Kasumi-1 (cell line): ENCODE measurements at regions not wholly inside any gene's neighbourhood (a gene's known extent, or its start where the extent isn't known, plus 50 kb on each side); places are given as distances from the start of the nearest gene placed in this dataset.

ENCODE experiments used
- DNase-seq, 2 experiments: peaks; one replicate each; lab custom pipeline; 2025; lab: John Stamatoyannopoulos, UW

DNA sequence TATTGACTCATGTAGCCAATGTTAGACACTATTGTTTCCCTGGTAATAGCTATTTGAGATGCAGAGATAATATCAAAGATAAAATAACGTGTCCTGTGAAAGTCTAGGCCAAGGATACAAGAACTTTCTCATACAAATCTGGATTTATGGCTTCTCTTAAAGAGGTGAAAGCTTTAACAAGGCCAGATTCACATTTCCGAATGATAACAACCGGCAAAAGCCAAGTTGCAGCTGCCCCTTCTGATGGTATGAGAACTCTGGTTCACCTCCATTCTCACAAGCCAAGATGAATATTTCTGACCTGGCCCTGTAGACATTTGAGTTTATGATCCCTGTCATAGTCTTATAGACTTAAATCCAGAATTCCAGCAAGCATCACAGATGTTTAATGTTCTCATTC lies 230.4 kb upstream of the ZC3H12C start:
- DNase-seq, result no peak

DNA sequence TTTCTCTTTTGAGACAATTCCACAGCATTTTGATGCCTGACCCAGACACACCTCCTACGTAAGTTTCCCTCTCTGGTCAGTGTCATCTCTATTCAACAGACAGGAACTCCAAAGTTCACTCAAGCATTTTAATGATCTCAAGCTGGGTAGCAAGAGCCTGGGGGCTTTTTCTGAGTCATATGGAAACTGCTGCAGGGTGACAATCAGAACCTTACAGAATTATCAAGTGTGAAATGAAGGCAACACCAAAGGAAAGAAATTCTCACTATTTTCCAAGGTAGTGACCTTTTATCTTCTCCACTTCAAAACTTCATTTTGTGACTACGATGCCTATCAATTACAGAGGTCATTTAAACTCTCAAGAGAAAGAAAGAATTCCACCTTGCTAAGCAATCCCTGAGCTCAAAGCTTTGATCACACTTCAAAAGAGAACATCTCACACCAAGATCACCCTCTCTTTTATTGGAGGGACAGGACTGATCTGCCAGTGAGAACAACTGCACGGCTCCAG lies 229.0 kb upstream of the ZC3H12C start:
- DNase-seq, result no peak

DNA sequence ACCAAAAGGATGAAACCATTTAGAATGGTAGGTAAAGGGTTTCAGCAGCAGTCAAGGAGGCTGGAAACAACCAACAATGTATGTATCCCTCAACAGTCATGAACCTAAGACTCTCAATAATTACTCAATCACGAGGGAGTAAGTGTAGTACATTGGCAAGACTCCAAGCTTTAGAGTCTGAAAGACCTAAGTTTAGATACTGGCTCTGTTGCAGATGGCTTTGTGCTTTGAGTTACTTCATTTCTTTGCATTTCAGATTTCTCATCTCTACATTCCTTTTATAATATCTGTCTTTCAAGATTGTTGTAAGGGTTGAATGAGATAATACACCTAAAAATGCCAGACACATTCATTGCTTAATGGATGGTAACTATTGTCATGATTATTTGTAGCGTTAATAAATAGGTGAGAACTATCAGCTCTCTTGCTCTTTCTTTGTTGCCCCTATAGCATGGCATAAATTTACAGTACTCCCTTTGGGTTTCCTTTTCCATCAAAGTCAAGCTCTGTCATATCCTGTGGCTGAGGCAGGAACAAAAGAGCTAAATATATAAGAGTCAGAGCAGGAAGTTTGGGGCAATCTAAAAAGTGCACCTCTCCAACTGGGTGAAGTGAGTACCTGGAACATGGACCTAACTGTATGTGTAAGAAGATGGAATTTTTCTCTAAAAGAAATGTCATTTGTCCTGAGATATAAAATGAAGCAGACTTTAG lies 228.2 kb upstream of the ZC3H12C start:
- peak in 1 of 2 experiments; percentile 24 for DNase-seq

DNA sequence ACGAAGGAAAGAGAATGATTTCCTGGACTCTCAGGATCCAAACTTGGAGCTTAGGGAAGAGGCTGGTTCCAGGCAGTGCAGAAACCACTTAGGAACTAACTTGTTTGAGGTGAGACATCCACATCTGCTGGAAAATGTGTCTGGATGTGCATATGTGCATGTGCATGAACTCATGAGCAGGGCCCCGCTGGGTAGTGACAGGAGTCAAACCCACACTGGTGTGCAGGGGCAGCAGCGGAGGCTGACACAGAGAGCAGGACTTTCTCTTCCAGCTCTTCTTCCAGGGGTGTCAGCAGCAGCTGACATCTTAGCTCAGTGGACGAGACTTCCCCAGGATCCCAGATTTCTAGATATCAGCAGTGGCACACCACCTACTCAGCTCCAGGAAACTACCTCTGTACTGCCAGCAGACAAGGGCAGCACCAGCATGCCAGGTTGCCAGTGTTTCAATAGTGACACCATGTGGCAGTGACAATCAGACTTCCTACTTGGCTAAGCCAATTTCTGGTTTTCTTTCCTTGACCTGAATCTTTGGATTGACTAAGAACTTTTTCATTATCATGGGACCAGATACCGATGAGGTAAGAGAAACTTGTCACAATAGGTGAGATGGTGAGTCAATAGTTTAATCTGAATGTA lies 227.5 kb upstream of the ZC3H12C start:
- peak; percentile 1 to 11 for DNase-seq

DNA sequence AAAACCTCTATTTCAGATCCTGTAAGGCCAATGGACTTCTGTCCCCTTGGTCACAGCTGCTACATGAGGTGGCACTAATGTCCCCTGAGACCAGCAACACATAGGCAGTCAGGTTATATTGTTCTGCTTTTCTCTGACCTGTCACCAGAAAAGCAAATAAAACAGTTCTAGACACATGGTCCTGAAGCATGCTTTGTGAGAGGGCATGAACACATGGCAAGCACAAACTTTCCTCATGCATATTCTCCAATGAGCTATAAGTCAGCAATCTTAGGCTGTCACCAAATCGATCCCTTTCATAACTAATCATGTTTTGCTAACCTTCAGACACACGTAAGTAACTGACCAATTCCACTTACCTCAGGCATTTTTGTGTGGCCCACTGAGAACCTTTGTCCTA lies 225.4 kb upstream of the ZC3H12C start:
- no peak for DNase-seq

DNA sequence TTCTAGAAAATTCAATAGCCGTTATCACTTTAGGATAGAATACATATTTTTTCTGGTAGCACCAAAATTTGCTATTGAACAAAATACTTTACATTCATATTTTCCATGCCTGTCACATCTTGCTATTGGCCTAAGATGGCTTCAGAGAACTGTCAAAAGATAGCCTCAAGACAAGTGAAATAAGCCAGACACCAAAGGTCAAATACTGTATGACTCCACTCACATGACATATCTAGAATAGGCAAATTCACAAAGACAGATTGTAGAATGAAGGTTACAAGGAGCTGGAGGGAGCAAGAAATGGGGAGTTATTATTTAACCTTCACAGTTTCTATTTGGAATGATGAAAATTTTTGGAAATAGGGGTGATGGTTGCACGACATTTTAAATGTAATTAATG lies 223.7 kb upstream of the ZC3H12C start:
- DNase-seq, result no peak

DNA sequence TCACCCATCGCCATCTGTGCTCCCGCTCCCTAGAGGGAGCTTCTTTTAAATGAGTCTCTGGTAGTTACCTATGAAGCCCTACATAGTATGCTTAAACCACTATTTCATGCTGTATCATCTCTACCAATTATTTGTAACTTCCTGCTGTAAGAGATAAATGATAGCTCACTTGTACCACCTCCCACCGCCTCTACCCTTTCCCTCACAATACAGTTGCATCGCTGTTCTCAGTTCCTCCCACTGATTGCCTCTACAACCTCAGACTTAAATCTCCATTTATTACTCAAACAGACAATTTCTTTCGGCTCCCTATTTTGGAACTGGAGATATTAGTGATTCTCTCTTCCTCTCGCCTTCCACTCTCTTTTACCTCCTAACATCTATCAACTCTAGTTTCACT lies 222.9 kb upstream of the ZC3H12C start:
- DNase-seq, result no peak

DNA sequence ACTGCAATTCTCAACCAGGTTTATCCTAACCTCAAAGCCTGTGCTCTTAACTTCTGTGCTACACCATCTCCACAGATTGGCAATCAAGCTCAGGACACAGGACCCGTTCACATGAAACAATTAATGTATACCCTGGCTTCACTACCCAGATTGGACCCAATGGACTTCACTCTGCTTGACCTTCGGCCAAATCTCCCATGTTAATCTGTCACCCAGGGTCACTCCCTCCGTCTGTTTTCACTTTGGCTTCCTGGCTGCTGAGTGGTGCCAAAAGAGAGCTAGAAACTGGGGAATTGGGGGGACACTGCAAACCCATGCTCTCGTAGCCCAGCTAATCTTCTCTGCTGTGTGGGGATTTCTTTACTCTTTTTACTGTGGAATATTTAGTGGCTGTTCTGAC lies 216.1 kb upstream of the ZC3H12C start:
- no peak for DNase-seq

DNA sequence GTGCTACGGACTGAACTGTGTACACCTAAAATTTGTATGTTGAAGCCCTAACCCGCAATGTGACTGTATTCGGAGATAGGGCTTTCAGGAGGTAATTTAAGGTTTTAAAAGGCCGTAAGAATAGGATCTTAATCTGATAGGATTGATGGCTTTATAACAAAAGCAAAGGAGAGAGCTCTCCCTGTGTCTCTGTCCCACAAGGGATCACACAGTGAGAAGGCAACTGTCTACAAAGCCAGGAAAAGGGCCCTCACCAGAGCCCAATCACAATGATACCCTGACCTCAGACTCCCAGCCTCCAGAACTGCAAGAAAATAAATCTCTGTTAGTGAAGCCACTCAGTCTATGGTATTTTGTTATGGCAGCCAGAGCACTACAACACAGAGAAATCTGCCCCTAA lies 208.7 kb upstream of the ZC3H12C start:
- no peak for DNase-seq

DNA sequence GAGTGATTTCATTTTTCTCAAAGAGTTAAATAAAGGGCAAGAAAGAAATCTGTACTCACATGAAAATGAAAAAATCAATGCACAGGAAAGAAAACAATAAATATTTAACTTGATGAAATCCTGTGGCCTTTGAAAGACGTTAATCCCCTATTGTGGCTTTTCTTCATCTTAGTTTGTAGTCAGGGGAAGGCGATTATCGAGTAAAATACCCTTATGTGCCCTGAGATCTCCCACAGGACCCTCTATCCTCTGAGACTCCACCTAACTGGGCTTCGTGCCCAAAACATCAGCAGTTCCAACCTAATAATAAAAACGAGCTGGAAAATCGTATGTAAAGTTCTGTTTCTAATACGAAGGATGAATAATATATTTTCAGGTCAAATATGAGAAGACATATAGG lies 208.2 kb upstream of the ZC3H12C start:
- DNase-seq, result no peak

DNA sequence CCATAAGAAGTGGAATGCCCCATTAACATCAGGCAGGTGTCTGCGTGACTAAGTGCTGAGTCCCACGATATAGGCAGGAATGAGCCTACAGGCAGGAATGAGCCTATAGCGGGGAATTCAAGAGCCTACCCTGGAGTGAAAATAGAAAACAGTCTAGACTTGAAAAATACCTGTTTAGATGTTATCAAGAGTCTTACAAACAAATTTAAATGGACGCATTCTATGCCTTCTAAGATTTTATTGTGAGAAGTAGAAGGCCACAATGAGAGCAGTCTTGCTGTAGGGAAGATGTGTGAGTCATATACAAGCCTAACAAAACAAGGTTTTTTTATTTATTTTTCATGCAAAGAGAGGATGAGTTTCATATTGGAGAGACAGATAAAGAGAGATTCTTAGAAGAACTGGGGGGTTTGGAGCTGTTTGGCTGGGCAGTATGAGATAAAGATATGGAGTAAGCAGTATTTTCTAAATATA lies 200.8 kb upstream of the ZC3H12C start:
- DNase-seq, result no peak

DNA sequence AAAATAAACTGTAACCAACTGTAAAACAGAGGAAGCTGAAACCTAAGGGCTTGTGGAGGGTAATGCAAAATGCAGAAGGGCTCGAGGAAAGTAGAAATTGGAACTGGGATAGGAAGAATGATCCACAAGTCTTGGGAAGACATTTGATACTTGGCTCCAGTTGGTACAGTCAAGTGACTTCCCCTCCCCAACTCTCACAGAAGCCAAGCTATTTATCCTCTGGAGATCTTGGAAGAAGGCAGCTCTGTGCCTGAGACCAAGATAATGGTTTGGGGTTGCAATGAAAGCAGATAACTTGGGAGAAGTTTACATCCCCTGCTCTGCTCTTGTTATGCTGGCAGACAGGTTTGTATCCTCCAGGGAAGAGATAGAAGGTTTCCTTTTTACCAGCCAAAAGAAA lies 198.9 kb upstream of the ZC3H12C start:
- DNase-seq, result no peak

DNA sequence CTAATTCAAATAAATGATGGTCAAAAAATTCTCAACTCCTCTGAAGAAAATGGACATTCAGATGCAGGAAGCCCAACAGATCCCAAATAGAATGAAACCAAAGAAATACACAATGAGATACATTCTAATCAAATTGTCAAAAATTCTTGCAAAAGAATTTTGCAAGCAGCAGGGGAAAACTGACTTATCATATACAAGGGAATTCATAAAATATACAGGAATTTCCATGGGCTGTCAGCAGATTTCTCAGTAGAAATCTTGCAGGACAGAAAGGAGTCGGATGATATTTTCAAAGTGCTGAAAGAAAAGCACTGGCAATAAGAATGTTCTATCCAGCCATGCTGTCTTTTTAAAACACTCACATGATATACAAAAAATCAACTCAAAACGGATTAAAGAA lies 194.6 kb upstream of the ZC3H12C start:
- DNase-seq, result no peak

DNA sequence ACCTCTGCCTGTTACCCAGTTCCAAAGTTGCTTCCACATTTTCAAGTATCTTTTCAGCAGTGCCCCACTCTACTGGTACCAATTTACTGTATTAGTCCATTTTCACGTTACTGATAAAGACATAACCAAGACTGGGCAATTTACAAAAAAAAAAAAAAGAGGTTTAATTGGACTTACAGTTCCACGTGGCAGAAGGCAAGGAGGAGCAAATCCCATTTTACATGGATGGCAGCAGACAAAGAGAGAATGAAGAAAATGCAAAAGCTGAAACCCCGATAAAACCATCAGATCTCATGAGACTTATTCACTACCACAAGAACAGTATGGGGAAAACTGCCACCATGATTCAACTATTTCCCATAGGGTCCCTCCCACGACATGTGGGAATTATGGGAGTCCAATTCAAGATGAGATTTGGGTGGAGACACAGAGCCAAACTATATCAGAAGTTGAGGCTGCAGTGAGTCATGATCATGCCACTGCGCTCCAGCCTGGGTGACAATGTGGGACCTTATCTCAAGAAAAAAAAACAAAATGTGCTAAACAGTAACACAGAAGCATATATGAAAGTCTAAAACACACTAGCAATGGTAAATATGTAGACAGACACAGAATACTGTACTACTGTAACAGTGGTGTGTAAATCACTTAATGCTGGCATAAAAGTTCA lies 190.3 kb upstream of the ZC3H12C start:
- DNase-seq, result no peak

DNA sequence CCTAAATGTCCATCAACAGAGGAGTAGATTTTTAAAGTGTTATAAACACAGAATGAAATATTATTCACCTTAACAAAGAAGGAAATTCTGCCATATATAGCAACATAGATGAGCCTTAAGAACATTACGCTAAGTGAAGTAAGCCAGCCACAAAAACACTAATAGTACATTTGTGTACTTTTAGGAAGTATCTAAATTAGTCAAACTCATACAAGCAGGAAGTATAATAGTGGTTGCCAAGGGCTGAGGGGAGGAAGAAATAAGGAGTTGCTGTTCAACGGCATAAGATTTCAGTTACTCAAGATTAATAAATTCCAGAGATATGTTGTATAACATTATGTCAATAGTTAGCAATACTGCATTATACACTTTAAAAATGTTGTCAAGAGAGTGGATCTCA lies 181.7 kb upstream of the ZC3H12C start:
- DNase-seq, result peak; percentile 55 to 62

DNA sequence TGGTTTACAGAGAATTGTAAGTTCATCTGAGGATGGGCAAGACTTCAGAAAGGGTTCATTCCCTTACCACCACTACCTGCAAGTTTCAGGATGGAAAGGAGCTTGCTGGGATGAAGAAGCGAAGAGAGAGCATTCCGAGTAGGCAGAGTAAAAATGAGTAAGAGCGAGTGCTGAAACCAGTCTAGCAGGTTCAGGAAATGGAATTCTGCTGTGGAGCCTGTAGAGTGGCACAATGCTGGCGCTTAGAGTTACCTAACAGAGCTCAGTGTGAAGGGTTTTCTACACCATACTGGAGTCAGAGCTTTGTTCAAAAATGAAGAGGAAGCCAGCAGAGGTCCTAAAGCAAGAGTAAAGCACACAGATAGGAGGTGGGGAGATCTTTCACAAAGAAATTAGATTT lies 179.2 kb upstream of the ZC3H12C start:
- DNase-seq, result no peak

DNA sequence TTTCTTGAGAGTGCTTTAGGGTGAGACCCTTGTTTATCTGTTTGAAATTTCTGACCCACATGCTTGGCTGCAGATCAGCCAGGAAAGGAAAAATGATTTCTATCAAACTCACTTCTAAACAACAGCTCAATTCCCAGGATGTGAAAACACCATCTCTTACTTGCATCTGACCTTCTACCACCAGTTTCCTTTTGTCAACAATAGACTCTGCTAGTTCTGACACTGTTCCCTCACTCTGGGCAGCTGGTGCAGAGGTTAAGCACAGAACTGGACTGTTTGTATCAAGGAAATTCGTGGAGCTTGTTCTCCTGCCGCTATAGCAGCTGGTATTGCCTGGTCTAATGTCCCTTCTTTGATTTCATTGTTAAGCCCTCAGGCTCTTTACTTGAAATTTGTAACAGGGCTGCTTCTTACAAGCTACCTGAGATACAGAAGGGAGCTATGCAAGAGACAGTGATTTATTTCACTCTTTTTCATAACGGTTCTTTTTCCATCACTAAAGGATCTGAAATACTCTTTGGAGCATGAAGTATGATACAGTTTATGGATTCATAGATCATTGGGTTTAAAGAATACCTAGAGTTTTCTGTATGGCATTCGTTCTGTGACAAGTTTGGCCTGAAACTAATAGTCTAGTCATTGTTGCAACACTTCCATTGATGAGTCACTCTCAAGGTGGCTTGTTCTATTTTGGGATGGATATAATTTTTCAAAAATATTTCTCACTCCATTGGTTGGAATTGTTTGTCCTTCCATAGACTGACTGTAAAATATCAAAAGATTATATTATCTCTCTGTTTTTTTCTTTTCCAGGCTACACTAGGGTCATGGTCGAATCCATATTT lies 178.2 kb upstream of the ZC3H12C start:
- no peak for DNase-seq

DNA sequence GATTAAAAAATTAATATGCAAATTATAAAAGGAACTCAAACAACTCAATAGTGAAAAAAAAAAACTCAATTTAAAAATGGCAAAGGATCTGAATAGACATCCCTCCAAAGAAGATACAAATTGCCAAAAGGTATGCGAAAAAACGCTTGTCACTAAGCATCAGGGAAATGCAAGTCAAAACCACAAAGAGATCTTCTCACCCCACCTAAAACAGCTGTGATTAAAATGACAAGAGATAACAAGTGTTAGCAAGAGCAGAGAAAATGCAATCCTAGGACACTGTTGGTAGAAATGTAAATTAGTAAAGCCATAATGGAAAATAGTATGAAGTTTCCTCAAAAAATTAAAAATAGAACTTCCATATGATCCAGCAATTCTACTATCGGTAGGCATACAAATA lies 166.3 kb upstream of the ZC3H12C start:
- DNase-seq, result no peak

DNA sequence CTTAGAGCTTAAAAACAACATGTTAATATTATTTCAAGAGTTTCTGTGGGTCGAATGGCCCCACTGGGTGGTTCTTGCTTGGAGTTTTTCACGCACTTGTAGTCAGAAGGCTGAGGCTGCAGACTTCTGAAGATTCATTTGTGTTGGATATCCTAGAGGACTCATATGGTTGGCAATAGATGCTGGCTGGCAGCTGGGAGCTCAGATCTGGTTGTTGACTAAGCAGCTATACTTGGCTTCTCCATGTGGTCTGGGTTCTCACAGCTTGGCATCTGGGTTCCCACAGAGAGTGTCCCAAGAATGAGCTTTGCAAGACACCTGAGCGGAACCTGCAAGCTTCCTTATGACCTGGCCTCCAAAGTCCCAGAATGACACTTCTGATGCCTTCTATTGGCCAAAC lies 163.9 kb upstream of the ZC3H12C start:
- no peak for DNase-seq

DNA sequence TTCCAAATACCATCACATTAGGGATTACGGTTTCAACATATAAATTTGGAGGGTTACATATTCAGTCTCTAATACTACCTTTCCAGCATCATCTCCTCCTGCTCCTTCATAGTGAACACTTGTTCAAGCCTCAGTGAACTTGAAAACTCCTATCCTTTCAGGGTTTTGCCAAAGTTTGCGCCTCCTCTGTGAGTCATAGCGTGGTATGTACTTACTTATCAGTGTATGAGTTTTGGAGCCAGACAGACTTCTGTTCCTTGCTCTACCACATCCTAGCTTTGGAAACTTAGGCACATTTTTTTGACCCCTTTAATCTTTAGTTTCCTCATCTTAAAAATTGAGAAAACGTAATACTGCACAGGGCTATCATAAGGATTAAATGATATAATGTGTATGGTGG lies 160.1 kb upstream of the ZC3H12C start:
- no peak for DNase-seq

DNA sequence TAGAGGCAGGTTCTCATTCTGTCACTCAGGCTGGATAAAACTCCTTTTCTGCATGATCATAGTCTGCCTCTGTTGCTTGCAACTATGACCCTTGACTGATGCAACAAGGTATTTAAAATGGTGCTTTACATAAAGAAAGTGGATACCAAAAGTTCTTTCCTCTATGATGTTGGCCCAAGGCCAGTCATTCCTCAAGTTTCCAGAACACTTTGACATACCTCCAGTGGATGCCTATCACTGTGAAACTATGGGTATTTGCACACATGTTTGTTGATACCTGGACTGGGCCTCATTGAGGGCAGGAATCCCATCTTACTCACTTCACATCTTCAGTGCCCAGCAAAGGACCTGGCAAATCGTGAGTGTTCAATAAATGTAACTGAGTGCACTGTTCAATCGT lies 159.0 kb upstream of the ZC3H12C start:
- DNase-seq, result no peak

DNA sequence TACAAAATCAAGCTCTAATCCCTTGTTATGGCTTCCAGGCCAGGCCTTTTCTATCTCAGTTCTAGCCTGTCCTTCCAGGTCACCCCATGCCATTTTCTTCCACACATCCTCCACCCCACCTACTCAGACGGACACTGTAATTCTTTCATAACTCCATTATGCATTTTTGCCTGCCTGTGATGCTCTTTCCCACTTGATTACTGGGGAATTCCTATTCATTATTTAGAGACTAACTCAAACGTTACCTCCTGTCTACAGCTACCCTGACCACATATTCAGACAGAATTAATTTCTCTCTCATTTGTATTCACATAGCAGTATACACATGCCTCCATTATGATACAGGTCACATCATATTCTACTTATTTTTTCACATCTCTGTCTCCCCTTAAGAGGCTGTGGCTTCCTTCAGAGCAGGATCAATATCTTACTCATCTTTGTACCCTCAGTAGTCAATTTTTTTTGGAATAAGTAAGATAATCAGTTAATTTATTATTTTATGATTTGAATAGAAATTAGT lies 156.5 kb upstream of the ZC3H12C start:
- DNase-seq, result no peak
